ENCODE measurements at regions not wholly inside any gene's neighbourhood (a gene's known extent, or its start where the extent isn't known, plus 50 kb on each side); places are given as distances from the start of the nearest gene placed in this dataset.

GRCh38 chr15:91635641-91636040 is 217.9 kb upstream of the SLCO3A1 start:
- TF ChIP-seq, protein P1, sequence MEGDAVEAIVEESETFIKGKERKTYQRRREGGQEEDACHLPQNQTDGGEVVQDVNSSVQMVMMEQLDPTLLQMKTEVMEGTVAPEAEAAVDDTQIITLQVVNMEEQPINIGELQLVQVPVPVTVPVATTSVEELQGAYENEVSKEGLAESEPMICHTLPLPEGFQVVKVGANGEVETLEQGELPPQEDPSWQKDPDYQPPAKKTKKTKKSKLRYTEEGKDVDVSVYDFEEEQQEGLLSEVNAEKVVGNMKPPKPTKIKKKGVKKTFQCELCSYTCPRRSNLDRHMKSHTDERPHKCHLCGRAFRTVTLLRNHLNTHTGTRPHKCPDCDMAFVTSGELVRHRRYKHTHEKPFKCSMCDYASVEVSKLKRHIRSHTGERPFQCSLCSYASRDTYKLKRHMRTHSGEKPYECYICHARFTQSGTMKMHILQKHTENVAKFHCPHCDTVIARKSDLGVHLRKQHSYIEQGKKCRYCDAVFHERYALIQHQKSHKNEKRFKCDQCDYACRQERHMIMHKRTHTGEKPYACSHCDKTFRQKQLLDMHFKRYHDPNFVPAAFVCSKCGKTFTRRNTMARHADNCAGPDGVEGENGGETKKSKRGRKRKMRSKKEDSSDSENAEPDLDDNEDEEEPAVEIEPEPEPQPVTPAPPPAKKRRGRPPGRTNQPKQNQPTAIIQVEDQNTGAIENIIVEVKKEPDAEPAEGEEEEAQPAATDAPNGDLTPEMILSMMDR (IDR thresholded peaks at IDR 0.05; ENCODE audit: low read depth, low read length): no peak
- TF ChIP-seq EZH2phosphoT487 (IDR thresholded peaks at IDR 0.05; ENCODE audit: low read depth): no peak

Data from OCI-LY3 (cell line).